GM18873 (cell line): ENCODE measurements at regions not wholly inside any gene's neighbourhood (a gene's known extent, or its start where the extent isn't known, plus 50 kb on each side); places are given as distances from the start of the nearest gene placed in this dataset.
A peak's percentile ranks its signal among the peaks of the same experiment; 100 is the strongest.

Experiments used
- ATAC-seq: cut with Tn5 transposase; IDR thresholded peaks from one replicate; pipeline ENCODE4 v1.9.1; 2021; ENCODE audit warnings: mild to moderate bottlenecking, moderate library complexity, moderate number of reproducible peaks; ENCODE audit not compliant: unreplicated experiment, low FRiP score

DNA sequence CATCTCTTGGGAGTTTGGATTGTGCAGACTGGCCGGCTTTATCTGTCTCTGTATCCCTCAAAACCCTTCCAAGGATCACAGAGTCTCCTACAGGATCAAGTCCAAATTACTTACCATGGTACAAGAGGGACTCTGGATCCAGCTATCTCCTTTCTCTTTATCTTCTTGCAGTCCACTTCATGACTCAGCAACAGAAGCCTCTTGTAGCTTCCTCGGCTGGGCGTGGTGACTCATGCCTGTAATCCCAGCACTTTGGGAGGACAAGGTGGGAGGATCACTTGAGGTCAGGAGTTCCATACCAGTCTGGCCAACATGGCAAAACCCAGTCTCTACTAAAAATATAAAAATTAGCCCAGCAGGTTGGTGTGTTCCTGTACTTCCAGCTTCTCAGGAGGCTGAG lies 189.7 kb downstream of the BCAT1 start:
- ATAC-seq, result no peak

DNA sequence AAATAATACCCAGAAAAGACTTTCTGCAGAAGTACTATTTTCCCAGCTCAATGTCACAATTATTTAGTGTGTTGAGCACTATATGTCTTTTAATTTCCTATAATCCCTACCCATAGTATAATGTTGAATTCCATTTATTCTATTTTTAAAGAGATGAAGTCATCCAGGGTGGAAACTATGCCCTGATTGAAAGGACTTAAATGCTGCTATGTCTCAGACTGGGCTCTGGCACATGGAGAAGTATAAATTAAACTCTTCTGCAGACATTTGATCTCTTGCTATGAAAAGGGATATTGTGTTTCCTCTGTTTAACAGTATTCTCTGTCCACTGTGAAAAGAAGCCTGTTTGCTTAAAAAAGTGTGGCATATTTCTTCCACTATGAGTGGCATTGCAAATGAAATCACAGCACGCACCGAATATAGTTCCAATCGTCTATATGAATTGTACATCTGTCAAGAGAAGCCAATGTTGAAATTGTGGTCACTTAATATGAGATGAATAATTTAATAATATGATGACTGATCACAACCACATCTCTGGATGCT lies 192.3 kb downstream of the BCAT1 start:
- no peak for ATAC-seq

DNA sequence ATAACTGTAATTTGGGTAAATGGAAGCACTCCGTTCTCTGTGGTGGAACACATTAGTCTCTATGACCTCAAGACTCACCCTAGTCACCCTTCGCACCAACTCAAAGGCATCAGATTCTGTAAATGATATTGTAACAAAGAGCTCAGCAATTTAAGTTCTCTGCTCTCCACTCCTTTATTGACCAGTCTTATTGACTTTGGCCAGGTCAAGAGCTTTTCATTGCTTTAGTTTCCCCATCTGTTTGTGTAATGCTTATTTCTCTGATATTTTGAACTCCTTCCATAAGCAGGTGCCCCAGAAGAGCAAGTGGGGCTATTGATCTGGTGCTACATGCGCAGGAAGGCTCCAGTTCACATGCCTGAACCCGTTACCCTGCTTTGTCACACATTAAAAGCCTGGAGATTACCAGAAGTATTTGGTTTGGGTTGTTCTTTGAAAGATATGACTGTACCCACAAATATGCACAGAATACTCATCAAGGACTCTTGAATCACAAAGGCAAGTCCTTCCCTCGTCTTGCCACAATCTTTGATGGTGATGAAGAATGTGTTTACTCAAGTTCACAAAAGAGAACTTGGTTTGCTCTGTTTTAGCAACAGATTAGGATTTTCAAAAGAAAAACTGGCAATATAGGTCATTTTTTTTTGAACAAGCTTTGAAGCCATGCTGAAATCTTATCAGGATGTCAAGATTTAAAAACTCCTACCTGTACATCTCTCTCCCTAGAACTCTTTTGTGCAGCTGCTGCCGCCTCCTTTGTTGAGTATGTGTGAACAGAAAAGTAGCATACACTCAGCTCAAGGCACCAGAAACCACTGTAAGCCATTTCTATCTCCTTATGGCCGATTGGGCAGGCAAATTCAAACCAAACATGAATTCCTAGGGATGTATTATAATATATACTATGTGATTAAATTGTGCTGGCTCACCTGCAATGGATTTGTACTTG lies 193.9 kb downstream of the BCAT1 start:
- ATAC-seq, result no peak

DNA sequence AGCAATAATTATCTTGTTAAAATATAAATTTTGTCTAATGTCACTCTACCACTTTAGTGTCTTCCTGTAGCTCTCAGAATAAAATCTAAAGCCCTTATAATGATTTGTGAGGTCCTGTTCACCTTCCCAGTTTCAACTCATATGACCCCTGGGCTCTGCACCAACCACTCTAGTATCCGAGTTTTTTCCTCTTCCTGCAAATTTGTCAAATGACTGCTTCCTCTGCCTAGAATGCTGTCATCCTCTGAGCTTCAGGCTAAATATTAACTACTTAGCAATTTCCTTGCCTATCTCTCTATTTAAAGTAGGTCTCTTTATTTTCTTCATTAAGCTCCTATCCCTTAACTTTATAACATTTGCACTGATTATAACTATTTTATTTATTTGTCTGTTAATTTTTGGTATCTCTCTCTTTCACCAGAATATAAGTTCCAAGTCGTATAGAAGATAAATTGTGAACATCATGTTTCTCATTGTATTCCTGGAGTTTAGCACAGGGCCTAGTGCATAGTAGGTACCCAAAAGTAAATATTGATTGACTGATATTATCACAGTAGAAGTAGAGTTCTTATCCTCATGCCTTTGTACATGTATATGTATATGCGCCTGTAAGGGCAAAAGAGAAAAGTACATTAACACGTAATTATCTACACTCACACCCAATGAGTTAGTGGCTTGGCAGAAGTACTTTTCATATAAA lies 196.0 kb downstream of the BCAT1 start:
- ATAC-seq, result no peak

DNA sequence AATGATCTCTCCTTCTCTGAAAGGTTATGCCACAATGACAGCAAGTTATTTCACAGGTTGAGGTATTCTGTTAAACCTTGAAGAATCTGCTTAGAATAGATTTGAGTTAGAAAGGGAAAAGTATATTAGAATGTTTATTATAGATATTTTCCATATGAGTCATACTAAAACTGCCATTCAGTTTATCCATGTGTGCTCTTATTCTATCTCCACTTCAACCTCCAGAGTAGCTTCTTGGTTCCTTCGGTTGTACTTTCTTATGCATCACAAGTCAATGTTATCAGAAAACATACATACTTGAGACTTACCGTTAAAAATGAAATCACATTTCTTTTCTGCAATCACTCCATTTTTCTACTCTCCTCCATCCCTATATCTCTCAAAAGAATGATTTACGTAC lies 197.7 kb downstream of the BCAT1 start:
- ATAC-seq, result no peak

- no peak for ATAC-seq
Observed at GRCh38 chr12:24750263-24750662, 198.6 kb downstream of the BCAT1 start.

GRCh38 chr12:24749171-24749570 lies 199.7 kb downstream of the BCAT1 start:
- ATAC-seq, result no peak

GRCh38 chr12:24748326-24748725 lies 200.6 kb downstream of the BCAT1 start:
- no peak for ATAC-seq

- no peak for ATAC-seq
Observed at GRCh38 chr12:24746864-24747263, 202.0 kb downstream of the BCAT1 start.

DNA sequence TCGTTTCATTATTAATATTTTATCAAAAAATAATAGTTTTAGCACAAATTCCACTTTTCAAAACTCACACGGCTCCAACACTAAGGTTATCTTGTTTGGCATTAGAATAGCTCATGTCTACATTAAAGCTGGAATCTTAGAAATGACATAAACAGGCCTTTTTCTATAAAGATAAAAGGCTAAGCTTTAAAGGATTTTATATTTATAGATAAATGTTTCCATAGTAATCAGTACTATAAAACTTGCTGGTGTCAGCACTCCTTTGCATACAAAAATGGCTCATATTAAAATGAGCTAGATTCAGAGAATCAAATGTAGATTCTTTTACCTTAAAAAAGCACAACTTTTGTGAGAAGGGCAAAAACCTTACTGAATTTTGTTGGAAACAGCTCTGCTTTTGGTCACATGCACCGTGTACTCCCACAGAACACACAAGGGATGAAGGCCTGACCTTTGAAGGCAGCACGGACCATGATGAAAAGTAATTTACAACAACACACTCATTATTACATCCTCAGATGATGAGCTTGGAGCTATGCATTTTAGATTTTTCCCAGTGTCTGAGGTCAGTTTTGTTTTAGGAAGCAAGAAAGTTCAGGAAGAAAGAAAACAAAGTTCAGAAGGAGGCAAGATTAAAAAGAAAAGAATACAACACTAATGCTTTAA lies 202.8 kb downstream of the BCAT1 start:
- no peak for ATAC-seq

DNA sequence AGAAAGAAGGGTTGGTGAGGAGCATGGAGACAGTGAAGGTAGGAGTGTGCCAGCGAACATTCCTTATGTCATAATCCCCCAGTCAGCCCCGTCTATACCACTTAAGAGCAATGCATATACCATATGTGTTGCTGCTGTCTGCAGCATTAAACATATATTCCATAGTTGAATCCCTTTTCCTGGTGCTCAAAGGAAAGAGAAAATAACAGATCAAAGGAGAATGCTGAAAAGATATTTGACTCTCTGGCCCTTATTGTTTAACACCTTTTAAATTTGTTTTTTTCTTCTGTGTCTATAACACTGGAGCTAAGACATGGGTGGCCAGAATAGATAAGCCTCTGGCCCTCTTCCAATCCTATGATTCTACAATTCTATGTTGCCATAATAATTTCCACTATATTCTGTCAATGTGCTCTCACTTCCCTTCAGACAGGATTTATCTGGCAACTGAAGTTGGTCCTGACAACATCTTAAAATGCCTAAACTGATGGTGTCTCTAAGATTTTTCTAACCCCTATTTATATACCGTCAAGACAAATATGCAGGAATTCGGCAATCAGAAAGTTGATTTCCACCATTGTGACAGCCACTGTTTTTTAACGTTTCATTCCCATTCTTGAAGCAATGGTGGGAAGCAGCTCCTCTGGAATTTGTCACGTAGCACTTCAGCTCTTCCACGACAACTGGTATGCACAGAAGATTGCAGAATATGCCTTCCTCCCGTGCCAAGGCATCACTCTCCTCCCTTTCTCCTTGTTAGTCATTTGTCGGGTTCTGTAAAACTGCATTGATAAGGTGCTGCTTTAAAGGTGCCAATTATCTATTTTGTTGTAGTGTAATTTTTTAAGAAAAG lies 204.7 kb downstream of the BCAT1 start:
- ATAC-seq, result no peak

- ATAC-seq, result peak; percentile 89
Observed at GRCh38 chr12:24742378-24742777, 206.5 kb downstream of the BCAT1 start.

DNA sequence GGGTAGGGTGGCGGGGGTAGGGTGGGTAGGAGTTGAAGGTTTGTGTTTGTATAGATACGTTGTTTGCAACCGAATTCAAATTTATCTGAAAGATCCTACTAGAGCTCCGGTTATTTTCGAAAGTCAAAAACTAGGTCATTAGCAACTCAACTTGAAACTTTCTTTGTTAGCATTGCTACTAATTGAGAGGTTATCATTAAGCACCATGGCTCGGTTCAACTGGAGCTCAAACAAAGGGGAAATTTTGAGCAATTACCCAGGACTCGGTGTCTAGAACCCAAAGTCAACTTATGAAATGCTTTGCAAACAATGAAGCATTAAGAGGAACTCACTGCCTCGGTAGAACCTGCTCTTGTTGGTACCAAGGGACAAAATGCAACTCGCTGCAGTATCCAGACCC lies 207.7 kb downstream of the BCAT1 start:
- no peak for ATAC-seq

GRCh38 chr12:24739106-24739779 lies 209.7 kb downstream of the BCAT1 start:
- ATAC-seq, result no peak

- ATAC-seq, result no peak
Observed at GRCh38 chr12:24738441-24738840, 210.5 kb downstream of the BCAT1 start.

DNA sequence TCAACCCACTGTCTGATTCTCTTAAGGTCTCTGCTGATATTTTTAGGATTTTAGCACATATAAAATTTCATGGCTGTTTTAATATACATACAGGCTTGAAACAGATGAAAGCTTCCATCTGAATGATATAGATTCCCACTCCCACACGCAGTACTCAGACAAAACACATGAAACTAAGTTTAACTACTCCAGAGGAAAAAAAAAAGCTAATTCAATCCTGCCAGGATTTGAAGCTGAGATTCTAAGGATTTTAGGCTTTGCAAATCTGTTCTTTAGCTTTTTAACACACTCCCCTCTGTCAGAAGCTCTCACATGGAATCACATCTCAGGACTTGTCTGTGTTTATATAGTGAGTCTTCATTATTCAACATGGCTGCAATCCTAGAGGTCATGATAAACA lies 217.3 kb downstream of the BCAT1 start:
- no peak for ATAC-seq

GRCh38 chr12:24730489-24730896 lies 218.4 kb downstream of the BCAT1 start:
- peak; percentile 62 for ATAC-seq

- ATAC-seq, result no peak
Observed at GRCh38 chr12:24728826-24729225, 220.1 kb downstream of the BCAT1 start.

DNA sequence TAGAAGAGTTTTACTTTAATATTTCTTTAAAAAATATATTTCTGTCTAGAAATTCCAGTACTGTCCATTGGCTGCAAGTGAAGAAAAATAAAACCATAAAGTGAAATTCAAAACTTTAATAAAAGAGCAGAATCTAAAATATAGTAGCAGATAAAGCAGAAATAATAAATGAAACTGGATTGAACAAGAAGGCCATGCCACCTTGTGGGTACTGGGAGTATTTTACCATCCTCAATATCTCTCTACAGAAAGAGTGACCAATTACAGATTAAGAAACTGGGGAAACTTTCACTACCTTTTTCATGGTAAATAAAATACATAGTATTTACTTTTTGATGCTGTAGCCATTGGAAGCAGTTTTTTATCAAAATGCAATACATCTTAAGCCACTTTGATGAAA lies 220.5 kb downstream of the BCAT1 start:
- ATAC-seq, result no peak
